VCaP (cell line): ENCODE measurements at regions not wholly inside any gene's neighbourhood (a gene's known extent, or its start where the extent isn't known, plus 50 kb on each side); places are given as distances from the start of the nearest gene placed in this dataset.

ENCODE experiments used
- H3K27ac ChIP-seq: fragments of 450-650 bp; 2 replicates; pipeline ENCODE4 v1.5.1; 2017
- TF ChIP-seq, protein P1 (sequence below): fragments of 450-650 bp; conservative IDR thresholded peaks from 2 replicates; pipeline ENCODE4 v1.5.1; 2017; ENCODE audit warnings: mild to moderate bottlenecking, moderate library complexity

DNA sequence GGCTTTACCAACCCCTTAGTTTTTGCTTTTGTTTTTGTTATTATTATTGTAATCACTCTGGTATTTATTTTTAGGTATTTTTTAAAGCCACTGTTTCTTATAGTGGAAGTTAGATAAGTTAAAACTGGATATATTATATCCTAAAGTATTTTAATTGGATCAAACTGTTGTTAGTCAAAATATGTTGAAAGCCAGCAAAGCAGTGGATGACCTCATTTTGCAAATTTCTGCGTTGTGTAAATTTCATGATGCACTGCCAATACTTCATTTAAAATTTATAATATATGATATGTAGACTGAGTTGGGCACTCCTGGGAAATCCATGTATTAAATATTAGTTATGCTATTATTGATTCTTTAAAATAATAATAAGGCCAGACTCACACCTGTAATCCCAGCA is 661.7 kb upstream of the NRXN1 start:
- TF ChIP-seq, protein P1, sequence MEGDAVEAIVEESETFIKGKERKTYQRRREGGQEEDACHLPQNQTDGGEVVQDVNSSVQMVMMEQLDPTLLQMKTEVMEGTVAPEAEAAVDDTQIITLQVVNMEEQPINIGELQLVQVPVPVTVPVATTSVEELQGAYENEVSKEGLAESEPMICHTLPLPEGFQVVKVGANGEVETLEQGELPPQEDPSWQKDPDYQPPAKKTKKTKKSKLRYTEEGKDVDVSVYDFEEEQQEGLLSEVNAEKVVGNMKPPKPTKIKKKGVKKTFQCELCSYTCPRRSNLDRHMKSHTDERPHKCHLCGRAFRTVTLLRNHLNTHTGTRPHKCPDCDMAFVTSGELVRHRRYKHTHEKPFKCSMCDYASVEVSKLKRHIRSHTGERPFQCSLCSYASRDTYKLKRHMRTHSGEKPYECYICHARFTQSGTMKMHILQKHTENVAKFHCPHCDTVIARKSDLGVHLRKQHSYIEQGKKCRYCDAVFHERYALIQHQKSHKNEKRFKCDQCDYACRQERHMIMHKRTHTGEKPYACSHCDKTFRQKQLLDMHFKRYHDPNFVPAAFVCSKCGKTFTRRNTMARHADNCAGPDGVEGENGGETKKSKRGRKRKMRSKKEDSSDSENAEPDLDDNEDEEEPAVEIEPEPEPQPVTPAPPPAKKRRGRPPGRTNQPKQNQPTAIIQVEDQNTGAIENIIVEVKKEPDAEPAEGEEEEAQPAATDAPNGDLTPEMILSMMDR: no peak
- no peak overlapping the region for H3K27ac ChIP-seq

DNA sequence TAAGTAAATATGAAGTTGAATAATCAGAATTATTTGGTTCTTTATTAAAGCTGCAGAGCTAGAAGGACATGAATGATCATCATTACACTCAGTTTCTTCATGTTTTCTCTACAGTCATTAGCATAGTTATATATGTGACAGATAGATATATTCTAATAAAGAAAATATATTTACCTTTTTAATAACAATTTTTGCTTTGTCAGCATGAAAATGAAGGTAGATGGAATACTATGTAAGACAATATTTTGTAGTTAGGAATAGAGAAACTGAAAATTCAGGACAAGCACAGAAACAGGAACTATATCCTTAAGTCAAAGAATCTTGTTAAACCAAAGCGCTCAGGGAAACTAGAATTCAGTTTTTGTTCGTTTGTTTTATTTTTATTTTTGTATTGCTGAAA is 649.9 kb upstream of the NRXN1 start:
- no peak overlapping the region for H3K27ac ChIP-seq

GRCh38 chr2:51673628-51674027 is 641.7 kb upstream of the NRXN1 start:
- TF ChIP-seq, protein P1: no peak

More for the DNA sequence above, 649.9 kb upstream of the NRXN1 start:
- TF ChIP-seq, protein P1: no peak

DNA sequence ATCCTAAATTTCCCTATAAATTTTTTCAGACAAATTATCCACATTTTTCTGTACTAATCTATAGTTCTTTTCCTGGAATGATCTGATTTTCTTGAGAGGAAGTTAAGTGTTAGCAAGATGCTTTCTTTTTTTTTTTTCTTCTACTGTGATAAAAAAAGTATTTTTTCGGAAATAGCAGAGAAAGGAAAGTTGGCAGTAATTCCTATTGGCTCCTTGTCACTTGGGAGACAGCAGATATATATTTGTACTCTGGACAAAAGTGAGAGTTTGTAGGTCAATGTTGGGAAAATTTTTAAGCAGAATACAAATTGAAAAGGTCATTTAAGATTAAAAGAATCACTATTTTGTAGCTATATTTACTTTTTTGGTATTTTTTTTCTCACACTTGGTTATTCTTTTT is 635.7 kb upstream of the NRXN1 start:
- no peak overlapping the region for H3K27ac ChIP-seq
- TF ChIP-seq, protein P1: no peak

More at GRCh38 chr2:51673628-51674027, 641.7 kb upstream of the NRXN1 start:
- no peak overlapping the region for H3K27ac ChIP-seq

GRCh38 chr2:51662187-51662586 is 630.3 kb upstream of the NRXN1 start:
- H3K27ac ChIP-seq: no peak overlapping the region

GRCh38 chr2:51657849-51658248 is 625.9 kb upstream of the NRXN1 start:
- TF ChIP-seq, protein P1: no peak
- no peak overlapping the region for H3K27ac ChIP-seq

More at GRCh38 chr2:51662187-51662586, 630.3 kb upstream of the NRXN1 start:
- TF ChIP-seq, protein P1: no peak

DNA sequence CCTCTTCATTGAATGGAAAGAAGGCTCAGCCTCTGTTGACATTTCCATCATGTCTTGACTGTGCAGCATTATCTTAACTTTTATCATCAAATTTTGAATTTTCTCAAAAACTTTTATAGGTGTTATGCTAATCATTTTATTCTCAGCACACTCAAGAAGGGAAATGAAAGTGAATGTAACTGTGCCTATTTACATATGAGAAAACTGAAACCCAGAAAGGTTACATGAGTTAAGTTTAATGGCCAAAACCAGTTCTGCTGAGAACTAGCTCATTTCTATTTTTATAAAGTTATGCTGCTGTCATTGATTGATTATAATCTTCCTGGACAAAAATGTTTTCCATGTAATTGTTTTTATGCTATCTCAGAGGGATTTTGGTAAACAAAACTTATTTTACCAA is 618.8 kb upstream of the NRXN1 start:
- TF ChIP-seq, protein P1: no peak
- H3K27ac ChIP-seq: no peak overlapping the region
